D341Med (cell line): ENCODE measurements at regions not wholly inside any gene's neighbourhood (a gene's known extent, or its start where the extent isn't known, plus 50 kb on each side); places are given as distances from the start of the nearest gene placed in this dataset.

Experiments
- DNase-seq: peaks from one replicate; pipeline ENCODE4 v3.0.0; 2012; ENCODE audit warnings: low spot score

- DNase-seq, result peak; percentile 65
Measured at GRCh38 chr9:27750566-27750965, 177.3 kb upstream of the C9orf72 start.

GRCh38 chr9:27752069-27752468 is 178.8 kb upstream of the C9orf72 start:
- DNase-seq, result no peak

DNA sequence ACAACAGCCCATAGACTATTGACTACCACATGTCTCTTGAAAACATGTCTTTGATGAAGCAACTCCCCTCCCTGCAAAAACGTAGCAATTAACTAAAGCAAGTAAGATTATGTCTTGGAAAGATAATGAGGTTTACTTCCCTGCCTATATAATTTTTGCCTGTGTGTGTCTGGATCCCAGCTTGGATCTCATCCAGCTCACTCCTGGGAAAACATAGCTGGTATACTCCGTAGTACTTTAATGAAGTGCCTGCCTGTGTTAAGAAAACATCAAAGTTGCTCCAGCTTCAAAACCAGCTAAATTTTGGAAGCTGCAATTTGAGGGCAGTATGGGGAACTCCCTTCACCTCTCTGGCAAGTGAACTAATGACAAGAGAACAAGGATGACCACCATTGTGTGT is 182.6 kb upstream of the C9orf72 start:
- DNase-seq, result no peak

- no peak for DNase-seq
Measured at GRCh38 chr9:27756418-27756817, 183.1 kb upstream of the C9orf72 start.

- DNase-seq, result no peak
Measured at GRCh38 chr9:27763831-27764230, 190.6 kb upstream of the C9orf72 start.

DNA sequence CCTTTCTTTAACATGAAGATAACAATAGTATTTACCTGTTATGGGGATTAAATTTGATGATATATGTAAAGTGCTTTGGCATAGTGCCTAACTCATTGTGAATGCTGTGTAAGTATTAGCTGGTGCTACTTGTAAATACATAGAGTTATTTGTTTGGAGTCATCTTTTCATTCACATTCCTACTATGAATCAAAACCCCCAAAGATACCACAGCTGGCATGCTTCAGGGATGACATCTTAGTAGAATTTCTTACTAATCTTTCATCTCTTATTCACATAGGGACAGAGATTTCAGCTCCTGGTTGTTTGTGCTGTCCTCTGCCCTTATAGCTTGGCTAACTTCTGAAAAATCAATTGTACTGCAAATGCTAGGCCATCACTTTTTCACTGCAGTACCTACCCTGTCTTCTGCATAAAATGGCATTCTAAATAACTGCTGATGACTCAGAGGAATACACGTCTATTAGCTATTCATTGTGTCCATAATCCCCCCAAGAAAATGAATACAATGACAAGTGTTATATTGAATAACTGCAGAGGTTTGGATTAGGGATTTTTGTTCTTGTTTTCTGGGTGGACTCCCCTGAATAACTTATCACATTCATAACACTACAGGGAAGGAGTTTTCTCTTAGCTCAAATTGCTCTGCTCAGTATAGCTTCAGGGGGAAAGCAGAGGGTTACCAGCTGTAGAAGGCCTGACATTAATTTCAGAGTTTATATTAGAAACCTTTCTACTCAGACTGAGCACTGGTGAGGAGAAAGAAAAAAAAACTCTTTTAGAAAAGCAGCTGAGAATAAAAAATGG is 192.2 kb upstream of the C9orf72 start:
- DNase-seq, result no peak

- no peak for DNase-seq
Measured at GRCh38 chr9:27766073-27766835, 193.0 kb upstream of the C9orf72 start.

GRCh38 chr9:27768781-27769180 is 195.5 kb upstream of the C9orf72 start:
- DNase-seq, result no peak

DNA sequence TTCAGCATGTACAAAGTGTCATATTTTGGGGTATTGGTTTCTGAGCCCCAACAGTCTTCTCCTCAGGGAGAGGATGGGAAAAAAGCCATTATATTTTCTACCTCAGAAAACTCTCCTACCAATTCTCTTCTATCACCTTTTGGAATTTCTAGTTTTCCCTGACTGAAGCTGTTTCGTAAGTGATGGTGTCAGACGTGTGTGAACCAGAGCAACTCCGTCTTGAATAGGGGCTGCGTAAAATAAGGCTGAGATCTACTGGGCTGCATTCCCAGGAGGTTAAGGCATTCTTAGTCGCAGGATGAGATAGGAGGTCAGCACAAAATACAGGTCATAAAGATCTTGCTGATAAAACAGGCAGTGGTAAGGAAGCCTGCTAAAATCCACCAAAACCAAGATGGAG is 197.3 kb upstream of the C9orf72 start:
- no peak for DNase-seq

GRCh38 chr9:27771803-27772545 is 198.7 kb upstream of the C9orf72 start:
- no peak for DNase-seq

DNA sequence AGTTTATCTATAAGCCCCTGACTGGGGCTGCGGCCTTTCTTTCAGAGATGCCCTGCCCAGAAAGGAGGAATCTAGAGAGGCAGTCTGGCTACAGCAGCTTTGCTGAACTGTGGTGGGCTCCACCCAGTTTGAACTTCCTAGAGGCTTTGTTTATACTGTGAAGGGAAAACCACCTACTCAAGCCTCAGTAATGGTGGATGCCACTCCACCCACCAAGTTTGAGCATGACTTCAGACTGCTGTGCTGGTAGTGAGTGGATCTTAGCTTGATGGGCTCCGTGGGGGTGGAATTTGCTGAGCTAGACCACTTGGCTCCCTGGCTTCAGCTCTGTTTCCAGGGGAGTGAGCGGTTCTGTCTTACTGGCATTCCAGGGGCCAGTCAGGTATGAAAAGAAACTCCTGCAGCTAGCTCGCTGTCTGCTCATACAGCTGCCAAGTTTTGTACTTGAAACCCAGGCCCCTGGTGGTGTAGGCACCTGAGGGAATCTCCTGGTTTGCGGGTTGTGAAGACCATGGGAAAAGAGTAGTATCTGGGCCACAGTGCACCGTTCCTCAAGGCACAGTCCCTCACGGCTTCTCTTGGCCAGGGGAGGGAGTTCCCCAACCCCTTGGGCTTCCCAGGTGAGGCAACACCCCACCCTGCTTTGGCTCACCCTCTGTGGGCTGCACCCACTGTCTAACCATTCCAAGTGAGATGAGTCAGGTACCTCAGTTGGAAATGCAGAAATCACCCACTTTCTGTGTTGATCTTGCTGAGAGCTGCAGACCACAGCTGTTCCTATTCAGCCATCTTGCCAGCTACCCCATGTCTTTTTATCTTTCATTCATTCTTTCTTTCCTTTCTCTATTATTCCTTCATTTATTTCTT is 211.8 kb upstream of the C9orf72 start:
- no peak for DNase-seq

- DNase-seq, result no peak
Measured at GRCh38 chr9:27785714-27786100, 212.4 kb upstream of the C9orf72 start.

DNA sequence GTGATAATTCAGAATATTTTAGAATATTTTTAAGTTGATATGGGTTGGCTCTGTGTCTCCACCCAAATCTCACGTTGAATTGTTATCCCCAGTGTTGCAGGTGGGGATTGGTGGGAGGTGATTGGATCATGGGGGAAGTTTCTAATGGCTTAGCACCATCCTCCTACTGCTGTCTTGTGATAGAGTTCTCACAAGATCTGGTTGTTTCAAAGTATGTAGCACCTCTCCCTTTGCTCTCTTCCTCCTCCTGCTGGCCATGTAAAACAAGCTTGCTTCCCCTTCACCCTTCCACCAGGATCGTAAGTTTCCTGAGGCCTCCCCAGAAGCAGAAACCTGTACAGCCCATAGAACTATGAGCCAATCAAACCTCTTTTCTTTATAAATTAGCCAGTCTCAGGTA is 214.6 kb upstream of the C9orf72 start:
- DNase-seq, result no peak

DNA sequence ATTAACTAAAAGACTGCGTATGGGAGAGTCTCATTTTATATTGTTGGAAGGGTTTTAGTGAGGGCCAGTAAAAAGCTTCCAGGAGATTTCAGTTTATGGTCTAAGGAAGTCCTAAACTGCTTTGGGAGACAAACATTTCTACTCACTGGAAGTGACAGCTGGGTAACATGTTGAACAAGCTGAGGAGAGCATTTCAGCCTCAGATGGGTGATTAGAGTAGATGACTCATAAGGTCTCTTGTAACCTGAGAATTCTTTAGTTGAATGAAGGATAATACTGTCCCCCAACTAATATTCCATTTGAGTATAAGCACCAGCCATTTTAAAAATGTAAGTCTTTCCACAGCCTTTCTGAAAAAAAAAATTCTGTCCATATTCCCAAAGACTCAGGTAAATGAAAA is 218.0 kb upstream of the C9orf72 start:
- DNase-seq, result no peak

DNA sequence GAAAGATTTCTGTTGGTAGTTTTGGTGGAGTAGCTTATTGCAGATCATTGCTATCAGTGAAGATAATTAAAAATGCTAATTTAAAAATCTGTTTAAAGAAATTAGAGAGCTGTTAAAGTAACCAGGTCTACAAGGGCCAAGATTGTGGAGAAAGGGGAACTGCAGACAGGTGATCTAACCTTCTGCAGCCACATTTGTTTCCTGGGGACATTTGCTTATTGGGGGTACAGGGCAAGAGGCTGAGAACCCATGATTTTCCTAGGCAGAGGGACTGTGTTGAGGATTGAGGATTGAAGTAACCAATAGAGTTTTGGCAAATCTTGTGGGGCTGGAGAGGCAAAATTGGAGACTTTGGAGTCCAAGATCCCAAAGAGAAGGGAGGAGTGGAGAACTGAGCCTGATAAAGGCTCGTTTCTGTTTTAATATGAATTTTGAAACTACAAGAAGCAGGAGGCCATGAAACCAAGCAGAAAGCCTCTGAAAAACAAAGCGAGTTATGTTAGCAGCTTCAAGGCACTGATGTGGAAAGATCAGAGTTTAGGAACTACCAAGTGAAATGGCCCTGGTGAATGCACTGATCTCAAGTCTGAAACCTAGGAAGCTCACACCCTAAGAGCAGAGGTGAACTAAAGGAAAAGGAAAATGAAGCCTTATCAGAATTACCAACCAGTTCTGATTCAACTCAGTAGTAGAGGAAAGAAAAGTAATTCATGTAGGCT is 219.8 kb upstream of the C9orf72 start:
- DNase-seq, result no peak

DNA sequence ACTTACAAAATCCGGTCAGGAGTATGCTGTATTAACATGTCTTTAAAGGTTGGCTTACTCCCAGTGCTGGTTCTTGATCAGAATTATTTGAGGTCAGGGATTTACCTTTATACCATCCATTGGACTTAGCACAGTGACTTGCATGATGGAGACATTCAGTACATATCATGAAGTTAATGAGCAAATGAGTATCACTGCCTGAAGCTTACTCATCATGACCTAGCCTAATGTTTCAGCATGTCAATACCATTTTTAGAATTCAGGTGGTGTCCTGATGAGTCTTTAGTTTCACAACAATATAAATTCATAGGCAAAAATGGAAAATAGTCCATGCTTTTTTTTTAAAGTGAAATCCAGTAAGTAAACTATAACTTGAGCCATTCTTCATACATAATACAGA is 226.0 kb upstream of the C9orf72 start:
- no peak for DNase-seq

- no peak for DNase-seq
Measured at GRCh38 chr9:27800159-27800558, 226.9 kb upstream of the C9orf72 start.

DNA sequence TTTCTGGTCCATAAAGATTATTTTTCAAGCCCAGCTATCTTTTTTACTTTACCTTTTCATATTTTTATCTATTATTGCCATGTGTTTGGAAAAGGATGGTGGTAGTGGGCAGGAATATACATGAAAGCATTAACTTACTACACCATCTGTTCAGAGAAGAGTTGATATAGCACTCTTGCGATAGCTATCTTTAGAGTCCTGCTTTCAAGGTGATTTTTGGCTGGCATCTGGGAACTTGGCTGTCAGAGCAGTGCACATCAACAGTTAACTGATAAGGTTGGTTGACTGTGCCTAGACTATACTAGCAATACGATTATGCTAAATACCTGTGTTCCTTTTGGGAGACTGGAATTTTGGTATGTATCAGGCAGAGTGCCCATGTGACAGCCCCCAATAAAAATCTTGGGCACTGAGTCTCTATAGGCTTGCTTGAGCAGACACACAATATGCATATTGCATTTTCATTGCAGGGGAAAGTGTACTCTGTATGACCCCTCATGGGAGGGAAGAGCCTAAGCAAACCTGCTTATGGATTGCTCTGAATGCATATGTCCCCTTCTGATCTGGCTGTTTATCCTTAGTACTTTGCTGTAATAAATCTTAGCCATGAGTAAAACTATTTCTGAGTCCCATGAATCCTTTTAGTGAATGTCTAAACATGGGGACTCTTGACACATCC is 227.6 kb upstream of the C9orf72 start:
- DNase-seq, result no peak

DNA sequence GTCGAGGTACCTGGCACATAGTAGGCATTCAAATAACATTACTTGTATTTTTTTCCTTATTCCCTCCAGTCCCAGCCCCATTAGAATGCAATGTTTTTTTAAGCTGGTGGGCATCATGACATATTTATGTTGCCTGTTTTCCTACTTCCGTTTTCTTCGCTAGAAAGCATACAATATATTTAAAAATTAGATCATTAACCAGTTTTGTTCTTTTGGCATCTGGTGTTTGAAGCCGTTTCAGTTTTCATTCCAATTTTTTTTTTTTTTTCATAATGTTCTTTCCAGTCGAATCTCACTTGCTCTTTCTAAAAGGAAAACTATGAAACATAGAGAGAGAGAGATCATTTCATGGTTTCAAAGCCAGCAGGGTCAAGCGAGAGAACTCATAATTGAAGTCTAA is 228.3 kb upstream of the C9orf72 start:
- DNase-seq, result no peak

DNA sequence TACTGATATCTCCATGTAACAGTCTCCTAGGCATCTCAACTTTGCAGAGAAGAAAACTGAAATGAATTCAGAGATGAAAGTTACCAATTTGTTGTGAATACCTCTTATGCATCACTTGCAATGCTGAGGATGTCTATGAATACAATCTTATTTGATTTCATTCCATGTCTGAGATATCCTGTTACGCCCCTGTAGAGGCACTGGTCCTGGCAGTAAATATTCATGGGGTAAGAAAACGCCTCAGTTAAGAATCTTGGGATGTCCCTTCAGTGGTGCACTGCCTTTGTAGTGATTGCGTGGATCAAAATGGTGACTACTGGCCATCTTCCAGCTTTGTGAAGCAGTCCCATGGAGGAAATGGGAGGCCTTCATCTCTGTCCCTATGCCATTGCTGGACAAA is 229.1 kb upstream of the C9orf72 start:
- DNase-seq, result no peak

DNA sequence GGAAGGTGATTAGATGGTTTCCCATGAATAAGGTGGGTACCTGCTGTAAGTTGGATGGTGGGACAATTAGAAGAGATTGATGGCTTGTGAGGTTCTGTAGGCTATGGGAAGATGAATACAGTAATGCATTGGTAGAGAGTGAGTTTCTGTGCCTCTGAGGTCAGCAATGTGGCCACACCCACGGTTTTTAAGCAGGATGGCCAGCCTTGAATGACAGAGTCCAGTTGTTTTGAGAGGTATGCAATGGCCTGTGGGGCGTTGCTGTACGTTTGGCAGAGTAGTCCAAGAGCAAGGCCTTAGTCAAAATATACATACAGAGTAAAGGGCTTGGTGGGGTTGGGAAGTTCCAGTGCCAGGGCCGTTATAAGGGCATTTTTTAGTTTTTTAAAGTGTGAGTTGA is 235.6 kb upstream of the C9orf72 start:
- no peak for DNase-seq
